Right forelimb (tissue), 1 donor: ENCODE measurements at regions not wholly inside any gene's neighbourhood (a gene's known extent, or its start where the extent isn't known, plus 50 kb on each side); places are given as distances from the start of the nearest gene placed in this dataset.

Experiments
- DNase-seq: peaks from one replicate; pipeline ENCODE4 v3.0.0-alpha.2; 2018

DNA sequence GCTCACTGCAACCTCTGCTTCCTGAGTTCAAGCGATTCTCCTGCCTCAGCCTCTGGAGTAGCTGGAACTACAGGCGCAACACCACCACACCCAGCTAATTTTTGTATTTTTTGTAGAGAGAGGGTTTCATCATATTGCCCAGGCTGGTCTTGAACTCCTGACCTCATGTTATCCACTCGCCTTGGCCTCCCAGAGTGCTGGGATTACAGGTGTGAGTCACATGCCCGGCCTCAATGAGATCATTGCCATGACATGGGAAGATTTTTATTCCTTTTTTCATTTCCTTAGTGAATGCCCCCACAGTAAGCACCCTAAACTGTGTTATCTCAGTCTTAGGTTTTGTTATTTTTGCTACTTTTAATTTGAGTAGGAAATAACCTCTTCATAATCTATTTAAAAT lies 977.9 kb downstream of the BRINP3 start:
- no peak for DNase-seq

DNA sequence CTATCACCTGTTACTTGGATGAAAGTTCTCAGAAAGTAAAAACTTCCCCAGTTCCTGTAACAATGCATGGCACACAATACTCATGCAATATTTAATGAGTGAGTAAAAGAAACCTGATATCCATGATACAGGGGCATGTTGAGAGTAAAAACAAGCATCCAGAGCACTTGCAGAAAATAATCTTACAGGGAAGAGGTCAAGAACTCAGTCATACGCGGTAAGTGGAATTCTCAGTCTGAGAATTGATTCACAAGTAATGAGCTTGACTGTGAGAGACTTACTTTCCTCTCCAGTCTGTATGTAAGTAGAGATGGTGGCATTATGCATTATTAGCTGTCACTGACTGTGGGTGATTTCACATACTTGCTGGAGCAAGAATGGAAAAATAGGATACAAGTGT lies 976.9 kb downstream of the BRINP3 start:
- no peak for DNase-seq

DNA sequence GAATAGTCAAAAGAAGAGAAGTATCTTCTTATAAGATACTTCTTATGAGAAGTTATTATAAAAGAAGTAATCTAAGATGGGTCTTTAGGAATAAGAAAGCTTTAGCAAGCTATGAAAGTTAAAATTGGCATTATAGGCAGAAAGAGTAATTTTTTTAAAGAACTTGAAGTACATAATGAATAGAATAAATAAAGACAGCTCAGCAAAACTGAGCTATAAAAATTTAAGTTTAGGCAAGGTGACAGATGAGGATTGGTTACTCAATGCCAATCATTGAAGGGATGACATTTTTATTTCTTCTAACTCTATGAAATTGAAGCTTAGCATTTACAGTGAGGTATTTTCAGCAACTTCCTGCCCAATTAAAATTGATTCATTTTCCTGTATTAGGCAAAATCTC lies 966.8 kb downstream of the BRINP3 start:
- DNase-seq = no peak

DNA sequence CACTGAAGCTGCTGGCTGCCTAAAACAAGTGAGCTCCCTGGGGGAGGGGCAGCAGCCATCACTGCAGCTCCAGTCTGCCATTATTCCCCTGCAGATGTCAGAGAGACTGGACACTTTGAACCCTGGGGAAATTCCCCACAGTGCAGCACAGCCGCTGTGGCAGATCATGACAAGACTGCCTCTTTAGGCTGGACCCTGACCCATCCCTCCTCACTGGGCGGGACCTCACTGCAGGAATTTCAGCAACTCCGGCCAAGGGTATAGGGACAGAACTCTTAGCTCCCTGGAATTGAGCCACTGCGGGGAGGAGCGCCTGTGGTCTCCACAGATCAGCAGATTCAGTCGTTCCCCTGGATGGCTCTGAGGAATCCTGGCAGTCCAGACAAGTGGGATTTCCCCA lies 964.6 kb downstream of the BRINP3 start:
- DNase-seq = no peak

DNA sequence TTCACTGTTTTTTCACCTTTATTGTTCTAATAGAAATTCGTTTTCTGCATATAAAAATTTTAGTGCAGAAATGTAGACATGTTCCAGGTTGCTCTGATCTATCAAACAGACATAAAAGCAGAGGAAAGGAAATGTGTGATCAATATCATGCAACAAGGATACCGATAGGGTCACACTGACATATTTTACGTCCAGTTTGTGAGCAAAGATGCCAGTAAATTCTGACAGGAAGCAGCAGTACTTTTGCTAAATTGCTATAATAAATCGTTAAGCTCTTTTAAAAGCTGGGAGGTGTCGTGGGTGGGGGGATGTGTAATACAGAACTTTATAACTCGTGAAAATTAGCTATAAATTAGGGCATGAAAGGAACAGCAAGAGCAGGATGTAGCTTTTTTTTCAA lies 955.2 kb downstream of the BRINP3 start:
- no peak for DNase-seq

DNA sequence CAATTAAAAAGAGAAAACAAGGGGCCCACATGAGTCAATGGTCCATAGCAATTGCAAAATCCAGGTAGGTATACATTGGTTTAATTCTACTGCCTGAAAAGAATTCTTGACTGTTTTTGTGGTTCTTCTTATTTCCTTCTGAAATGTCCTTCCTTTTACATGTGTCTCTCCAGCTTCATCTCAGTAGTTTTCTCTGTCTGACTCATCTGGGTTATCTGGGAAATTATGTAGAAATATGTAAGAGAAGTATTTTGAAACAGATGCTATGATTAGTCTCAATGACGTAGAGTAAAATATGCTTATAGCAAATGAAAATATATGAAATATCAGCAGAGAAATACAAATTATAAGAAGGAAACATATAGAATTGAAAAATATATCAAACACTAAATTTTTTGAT lies 953.2 kb downstream of the BRINP3 start:
- DNase-seq = no peak

DNA sequence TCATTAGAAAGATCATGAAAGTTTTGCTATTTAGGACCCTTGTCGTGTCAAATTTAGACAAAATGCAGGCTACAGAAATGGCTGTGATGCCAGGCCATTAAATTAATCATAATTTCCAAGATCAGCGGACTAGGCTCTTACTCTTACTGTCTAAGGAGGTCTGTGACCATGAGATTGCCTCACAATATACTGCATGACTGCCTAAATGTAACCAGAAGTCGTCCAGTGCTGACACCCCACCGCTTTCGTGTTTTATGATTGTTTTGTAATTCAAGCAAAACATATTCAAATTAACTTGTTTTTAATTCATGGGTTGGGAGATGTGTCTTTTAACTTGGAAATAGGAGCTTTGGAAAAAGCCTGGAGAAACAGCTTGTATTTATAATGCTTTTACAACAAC lies 947.5 kb downstream of the BRINP3 start:
- DNase-seq = no peak

DNA sequence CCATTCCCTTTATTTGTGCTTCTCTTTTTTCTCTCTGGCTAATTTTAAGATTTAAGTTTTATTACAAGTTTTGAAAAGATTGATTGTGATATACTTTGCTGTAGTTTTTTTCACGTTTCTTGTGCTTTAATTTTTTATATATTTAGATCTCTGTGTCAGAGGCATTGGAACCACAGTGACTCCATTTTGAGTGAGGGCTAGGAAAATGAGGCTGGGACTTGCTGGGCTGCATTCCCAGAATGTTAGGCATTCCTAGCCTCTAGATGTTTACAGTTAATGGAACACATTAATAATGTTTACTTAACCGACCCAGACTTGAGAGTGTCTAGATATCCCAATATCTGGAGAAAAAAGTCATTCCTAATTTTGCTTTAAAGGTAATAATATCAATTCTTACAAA lies 939.4 kb downstream of the BRINP3 start:
- DNase-seq = no peak

DNA sequence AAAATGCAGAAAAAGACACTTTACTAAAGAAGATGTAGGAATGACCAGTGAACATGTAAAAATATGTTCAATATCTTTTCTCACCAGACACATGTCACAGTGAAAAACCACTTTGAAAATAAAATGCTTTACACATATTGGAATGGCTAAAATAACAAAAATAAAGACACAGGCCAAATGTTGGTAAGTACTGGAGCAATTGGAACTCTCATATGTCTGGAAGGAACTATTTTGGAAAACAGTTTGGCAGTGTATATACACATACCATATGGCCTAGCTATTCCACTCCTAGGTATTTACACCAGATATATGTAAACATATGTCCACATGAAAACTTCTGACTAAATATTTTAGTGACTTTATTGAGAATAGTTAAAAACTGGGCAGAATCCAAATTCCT lies 927.2 kb downstream of the BRINP3 start:
- DNase-seq = no peak

DNA sequence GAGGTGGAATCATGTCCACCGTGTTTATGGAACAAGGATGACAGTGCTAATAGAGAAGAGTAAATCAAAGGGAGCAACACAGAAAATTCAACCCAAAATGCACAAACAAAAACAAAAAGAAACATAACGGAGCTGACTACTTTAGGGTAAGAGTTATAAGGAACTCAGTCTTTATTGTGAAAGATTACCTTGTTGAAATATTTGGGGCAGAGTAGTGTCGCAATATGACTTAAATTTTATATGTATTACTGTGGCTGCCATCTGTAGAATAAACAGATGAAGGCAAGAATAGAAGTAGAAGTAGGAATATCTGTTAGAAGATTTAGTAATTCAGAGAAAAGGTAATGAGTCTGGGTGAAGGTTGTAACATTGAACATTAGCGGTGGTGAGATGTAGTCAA lies 913.9 kb downstream of the BRINP3 start:
- no peak for DNase-seq

DNA sequence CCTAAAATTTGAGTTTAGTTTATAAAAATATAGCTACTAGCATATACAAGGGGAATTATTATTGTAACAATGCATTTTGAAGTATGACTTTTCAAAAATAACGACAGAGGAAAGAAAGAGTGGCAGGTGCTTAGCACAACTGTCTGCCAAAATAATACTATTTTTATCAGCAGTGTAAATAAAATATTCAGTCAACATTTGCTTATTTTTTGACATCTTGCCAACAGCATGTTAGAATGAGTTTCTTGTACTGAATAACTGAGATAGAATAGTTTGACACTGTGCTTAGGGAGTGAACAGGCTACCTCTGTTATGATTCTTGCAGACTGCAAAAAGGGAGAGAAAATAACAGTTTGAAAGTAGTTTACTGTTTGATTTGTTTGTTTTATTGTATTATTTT lies 909.8 kb downstream of the BRINP3 start:
- DNase-seq = no peak

DNA sequence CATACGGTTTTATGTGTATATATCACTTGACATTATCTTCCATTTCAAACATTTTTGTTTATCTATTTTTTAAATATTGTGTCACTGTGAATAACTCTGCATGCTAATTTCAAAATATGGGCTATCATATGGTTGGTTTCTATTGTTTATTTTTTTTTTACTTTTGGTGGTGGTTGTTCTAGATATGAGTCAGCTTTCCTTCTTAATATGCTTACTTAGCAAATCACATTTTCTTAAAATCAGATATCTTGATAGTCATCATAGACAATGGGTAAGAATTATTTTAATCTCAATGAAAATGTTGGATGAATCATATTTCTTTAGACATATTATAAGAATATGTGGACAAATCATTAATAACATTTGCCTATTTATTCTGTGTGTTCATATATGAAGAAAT lies 881.5 kb downstream of the BRINP3 start:
- DNase-seq = no peak

DNA sequence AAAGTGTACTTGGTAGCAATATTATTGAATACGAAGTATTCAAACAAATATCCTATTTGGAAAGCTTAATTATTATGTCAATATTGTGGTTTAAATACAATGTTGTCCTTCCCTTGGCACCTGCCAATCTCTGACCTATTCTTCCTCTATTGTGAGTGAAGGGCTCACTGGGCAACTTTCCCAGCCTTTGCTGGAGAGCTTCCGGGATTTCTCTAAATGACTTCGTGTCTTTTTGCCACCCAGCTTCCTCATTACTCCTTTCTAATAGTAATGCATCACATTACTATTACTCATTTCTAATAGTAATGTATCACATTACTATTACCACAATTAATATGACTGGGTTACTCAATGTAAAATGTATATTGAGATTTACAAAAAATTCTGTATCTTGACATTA lies 880.6 kb downstream of the BRINP3 start:
- DNase-seq = no peak

DNA sequence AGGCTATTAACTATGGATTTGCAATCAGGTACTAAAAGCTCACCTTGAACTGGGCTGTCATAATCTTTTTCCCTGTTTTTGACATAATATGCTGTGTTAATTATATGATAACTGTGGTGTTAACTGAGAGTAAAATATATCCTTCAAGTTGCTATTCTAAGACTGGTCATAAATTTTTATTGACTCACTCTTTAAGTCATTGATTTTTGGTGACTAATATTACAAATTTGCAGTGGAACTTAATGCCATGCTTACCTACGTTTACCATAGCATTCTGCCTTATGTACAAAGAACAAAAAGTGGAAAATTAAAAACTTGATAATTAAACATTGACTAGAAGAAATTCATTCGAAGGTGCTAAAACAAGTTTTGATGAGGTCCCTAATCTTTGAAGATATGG lies 872.4 kb downstream of the BRINP3 start:
- no peak for DNase-seq

DNA sequence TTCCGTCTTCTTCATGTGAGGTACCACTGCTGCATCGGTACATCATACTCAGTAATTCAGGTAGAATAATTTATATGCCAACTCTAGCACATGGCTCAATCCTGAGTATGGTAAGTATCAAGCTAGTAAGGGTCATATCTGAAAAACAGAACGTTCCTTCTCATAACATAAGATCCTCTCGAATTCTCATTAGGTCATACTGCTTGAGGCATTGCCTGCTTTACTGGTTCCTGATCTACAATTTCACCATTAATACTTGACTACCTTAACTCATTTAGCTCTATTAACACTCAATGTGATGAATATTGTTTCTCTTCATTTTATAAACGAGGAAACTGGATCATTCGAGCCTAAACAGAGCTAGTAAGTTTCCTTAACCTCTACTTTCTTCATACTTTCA lies 871.6 kb downstream of the BRINP3 start:
- no peak for DNase-seq

DNA sequence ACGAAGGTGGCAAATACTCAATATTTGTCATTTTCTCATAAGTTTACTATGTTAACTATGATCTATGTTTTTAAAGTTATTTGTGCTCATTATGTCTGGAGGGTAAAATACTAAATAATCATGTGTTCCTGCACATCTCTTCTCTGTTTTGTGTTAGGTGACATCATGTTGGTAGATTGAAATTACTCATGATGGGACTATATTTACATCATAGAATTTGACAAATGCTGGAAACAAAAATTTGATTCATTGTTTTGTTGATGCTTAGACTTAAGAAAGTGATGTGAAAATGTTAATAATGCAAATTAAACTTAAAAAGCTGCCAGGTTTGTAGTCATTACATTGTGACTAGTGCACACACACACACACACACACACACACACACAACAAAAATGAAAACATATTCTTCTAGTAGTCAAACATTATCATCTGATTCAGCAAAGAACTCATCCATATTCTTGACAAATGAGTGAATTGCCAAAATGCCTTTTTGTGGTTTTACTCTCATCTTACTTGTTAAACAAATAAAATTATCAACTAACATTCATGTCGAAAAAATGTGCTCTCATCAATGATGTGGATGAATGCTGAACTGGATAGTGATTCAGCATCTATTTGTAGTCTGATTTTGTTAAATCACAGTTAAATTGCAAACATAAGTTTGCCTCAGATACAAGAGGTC lies 870.7 kb downstream of the BRINP3 start:
- DNase-seq = no peak

DNA sequence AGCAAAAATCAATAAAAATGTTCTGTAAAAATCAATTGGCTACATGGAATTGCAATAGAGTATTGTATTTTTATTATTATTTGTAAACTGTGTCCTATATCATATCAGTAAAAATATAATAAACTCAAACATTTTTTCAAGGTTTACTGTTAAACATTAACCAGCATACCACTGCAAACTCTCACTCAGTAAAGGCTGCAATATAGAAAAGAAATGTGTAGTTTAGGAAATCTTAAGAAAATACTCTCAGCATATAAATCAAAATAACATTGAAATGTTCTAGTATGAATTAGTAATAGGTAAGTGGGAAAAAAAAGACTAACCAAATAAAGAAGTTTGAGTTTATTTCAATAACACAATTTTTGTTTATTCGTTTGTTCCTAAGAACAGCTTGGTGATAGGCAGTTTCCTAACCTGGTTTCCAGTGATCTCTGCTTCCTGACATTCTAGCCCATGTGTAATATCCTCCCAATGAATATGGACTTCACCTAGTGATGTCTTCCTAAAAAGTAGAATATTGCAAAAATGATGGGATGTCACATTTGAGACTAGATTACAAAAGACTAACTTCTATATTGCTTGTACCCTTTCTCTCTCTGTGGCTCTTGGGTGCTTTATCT lies 870.1 kb downstream of the BRINP3 start:
- no peak for DNase-seq

DNA sequence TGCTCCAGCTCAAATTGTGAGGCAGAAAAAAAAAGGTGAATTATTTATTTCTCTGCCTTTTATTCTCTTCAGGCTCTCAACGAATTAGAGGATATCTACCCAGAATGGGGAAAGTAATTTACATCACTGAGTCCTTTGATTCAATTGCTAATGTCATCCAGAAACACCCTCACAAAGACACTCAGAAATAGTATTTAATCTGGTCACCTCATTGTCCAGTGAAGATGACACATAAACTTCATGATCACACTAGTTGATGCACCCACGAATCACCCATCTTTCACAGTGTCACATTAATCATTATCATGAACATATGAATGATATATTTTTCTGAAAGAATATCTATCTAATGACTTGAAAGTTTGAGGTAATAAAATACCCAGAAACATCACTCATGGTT lies 868.5 kb downstream of the BRINP3 start:
- no peak for DNase-seq

DNA sequence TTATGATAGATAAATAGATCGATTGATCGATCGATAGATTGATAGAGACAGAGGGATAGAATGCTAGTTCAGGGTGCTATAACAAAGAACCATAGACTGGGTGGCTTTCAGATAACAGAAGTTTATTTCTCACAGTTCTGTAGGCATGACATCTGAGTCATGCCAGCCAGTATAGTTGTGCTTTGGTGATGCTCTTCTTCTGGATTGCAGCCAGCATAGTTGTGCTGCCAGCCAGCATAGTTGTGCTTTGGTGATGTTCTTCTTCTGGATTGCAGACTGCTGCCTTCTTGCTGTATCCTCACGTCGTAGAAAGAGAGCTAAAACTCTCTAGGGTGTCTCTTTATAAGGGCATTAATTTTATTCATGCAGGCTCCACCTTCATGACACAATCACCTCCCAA lies 860.8 kb downstream of the BRINP3 start:
- no peak for DNase-seq

DNA sequence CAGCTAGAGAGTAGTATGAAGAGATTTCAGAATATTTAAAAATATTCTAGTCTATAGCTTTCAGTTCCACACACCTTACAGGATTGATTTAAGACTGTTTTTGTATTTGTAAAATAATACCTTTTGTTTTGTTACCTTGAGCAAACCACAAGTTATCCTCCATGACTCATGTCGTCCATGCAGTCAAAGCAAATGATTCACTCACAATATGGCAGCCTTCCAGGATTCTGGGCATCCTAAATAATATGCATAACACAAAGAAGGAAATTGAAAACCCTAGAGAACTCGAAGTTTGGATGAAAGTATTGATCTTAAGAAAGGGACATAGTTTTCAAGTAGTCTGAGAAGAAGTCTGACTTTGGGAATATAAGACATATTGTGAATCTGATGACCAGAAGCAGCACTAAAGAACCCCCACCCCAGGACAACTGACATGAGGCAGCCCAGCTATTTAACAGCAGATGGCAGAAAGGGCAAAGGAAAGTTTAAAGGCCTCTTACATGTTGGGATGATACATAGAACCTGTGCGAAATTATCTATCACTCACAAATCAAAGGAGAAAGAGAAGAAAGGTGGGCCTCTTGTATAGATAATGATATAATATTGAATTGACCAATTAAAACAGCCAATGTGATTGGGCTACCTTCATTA lies 857.9 kb downstream of the BRINP3 start:
- no peak for DNase-seq

DNA sequence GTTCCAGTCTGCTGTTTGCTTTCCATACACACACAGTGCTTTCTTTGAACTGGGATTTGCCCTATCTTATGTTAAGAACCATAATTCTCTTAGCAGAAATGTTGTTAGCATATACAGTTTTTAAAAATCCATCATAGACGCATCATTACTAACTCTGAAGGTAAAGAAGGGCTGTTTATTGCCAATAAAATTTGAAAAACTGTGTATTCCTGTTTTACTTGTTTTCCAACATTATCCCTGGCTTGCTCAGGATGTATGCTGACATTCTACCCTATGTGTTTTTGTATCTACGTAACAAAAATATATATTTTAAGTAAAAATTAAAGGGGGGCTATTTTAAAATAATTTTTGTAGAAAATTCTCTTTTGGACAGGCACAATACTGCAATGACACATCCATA lies 857.2 kb downstream of the BRINP3 start:
- DNase-seq = no peak

DNA sequence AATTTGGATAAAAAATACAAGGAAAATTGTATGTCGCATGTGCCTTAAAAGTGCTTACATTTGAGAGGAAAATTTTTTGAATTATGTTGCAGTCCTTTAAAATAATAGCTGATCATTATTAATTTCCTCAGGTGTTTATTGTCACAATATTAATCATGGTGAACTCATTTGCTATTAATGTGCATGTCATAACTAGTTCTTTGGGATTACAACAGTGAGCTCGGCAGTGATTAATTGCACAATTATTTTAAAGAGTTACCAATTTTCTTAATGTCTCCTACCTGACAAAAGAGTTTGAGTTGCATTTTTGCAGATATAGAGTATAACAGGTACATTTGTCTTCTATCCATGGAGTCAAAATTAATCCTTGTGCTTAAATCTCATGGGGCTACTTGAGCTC lies 854.3 kb downstream of the BRINP3 start:
- no peak for DNase-seq

DNA sequence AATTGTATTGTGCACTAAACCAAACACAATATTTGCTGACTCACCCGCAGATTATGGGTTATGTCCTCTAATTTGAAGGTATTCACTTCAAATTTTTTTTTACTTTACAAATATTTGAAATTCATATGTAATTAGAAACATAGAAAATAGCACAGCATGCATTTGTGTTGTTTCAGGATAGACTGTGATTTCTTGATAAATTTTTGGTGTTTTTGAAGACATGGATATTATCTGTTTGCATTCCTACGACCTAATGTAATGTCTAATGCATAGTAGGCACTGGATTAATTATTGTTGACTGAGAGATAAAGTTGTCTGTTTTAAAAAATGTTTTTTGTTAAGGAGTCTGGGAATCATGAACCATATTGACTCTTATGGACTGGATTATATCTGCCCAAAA lies 850.2 kb downstream of the BRINP3 start:
- no peak for DNase-seq

DNA sequence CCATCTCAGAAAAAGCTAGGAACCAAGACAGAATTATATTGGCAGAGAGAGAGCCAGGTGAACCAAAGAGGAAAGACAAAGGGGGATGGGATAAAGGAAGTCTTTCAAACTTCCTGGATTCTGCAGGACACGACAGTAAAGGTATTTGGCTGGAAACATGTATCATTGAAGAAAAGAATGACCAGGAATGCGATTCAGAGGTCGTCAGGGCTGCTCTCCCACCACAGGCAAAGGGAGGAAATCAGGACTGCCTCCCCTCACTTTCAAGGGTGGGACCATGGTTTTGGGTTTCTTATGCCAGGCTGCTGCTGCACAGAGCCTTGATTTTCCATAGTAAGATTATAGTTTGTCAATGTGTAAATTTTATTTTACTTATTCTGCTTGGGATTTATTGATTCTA lies 848.8 kb downstream of the BRINP3 start:
- DNase-seq = no peak

DNA sequence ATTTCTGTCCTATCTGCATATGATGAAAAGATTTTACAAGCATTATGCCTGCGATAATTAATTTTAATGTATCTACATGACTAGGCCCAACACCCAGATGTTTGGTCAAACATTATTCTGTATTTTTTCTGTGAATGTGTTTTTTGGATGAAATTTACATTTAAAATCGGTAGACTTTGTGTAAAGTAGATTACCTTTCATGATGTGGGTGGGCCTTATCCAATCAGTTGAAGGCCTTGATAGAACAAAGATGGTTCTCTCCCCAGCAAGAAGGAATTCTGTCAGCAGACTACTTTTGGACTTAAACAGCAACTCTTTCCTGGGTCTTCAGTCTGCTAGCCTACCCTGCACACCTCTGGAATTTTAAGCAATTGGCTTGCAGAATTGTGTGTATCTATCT lies 844.0 kb downstream of the BRINP3 start:
- no peak for DNase-seq
